ENCODE measurements at regions not wholly inside any gene's neighbourhood (a gene's known extent, or its start where the extent isn't known, plus 50 kb on each side); places are given as distances from the start of the nearest gene placed in this dataset.
"Not testable (repeated sequence)": the region's sequence is repeated elsewhere in the genome, so short reads cannot be mapped to it uniquely, and the experiment has no call there.

- DNase-seq, result no peak
Measured at GRCh38 chr15:23750179-23750578, 63.1 kb upstream of the NDN start.

GRCh38 chr15:23750776-23751175 is 63.7 kb upstream of the NDN start:
- DNase-seq, result no peak

GRCh38 chr15:23753248-23753647 is 66.1 kb upstream of the NDN start:
- DNase-seq, result no peak

GRCh38 chr15:23758891-23759290 is 71.8 kb upstream of the NDN start:
- DNase-seq, result no peak

- DNase-seq, result no peak
Measured at GRCh38 chr15:23760024-23760423, 72.9 kb upstream of the NDN start.

- DNase-seq, result no peak
Measured at GRCh38 chr15:23761386-23761785, 74.3 kb upstream of the NDN start.

GRCh38 chr15:23762026-23762425 is 74.9 kb upstream of the NDN start:
- DNase-seq, result no peak

- DNase-seq, result no peak
Measured at GRCh38 chr15:23763021-23763420, 75.9 kb upstream of the NDN start.

GRCh38 chr15:23764306-23764705 is 77.2 kb upstream of the NDN start:
- no peak for DNase-seq

- DNase-seq, result no peak
Measured at GRCh38 chr15:23764716-23765115, 77.6 kb upstream of the NDN start.

GRCh38 chr15:23766779-23767178 is 79.7 kb upstream of the NDN start:
- DNase-seq, result not testable (repeated sequence)

- no peak for DNase-seq
Measured at GRCh38 chr15:23773093-23773492, 86.0 kb upstream of the NDN start.

GRCh38 chr15:23787346-23788105 is 100.4 kb upstream of the NDN start:
- no peak for DNase-seq

- DNase-seq, result no peak
Measured at GRCh38 chr15:23793191-23793680, 106.1 kb upstream of the NDN start.

GRCh38 chr15:23797747-23798446 is 110.8 kb upstream of the NDN start:
- no peak for DNase-seq

GRCh38 chr15:23801881-23802280 is 114.8 kb upstream of the NDN start:
- no peak for DNase-seq

GRCh38 chr15:23802896-23803435 is 115.9 kb upstream of the NDN start:
- DNase-seq, result not testable (repeated sequence)

- no peak for DNase-seq
Measured at GRCh38 chr15:23806980-23807379, 119.9 kb upstream of the NDN start.

GRCh38 chr15:23823508-23823907 is 136.4 kb upstream of the NDN start:
- no peak for DNase-seq

- DNase-seq, result no peak
Measured at GRCh38 chr15:23828786-23829185, 141.7 kb upstream of the NDN start.

- DNase-seq, result no peak
Measured at GRCh38 chr15:23835953-23836352, 148.8 kb upstream of the NDN start.

GRCh38 chr15:23839893-23840474 is 152.9 kb upstream of the NDN start:
- no peak for DNase-seq

GRCh38 chr15:23846218-23846617 is 159.1 kb upstream of the NDN start:
- no peak for DNase-seq

GRCh38 chr15:23850666-23851065 is 163.6 kb upstream of the NDN start:
- no peak for DNase-seq
